CD4-positive, alpha-beta memory T cell (primary cell): ENCODE measurements at regions not wholly inside any gene's neighbourhood (a gene's known extent, or its start where the extent isn't known, plus 50 kb on each side); places are given as distances from the start of the nearest gene placed in this dataset.

Source experiments
- CTCF ChIA-PET: fragments of 350-600 bp; sonication (Branson Sonifier 250); formaldehyde crosslinking; loops from one replicate; lab custom pipeline; 2021; ENCODE audit warnings: inconsistent platforms; ENCODE audit not compliant: partially characterized antibody; lab: Charles Lee
- POLR2A ChIA-PET: fragments of 350-600 bp; sonication (Branson Sonifier 250); formaldehyde crosslinking; loops from one replicate; lab custom pipeline; 2021; ENCODE audit not compliant: partially characterized antibody; lab: Charles Lee
- DNase-seq, 5 donors: peaks; one replicate each; pipeline versions ENCODE4 v3.0.0 to v3.0.0-alpha.2; 2020 to 2022; ENCODE audit warnings: mixed read lengths in 1 of 5
- H3K27ac ChIP-seq: one replicate; pipeline ENCODE4 v1.7.0; 2013; ENCODE audit warnings: low read depth, low read length
- H3K27me3 ChIP-seq: 2 replicates; pipeline ENCODE4 v1.7.0; 2013; ENCODE audit warnings: mild to moderate bottlenecking, low read length, moderate library complexity; ENCODE audit not compliant: insufficient read depth
- H3K36me3 ChIP-seq: 2 replicates; pipeline ENCODE4 v1.7.0; 2013; ENCODE audit warnings: mild to moderate bottlenecking, low read length, moderate library complexity; ENCODE audit not compliant: insufficient read depth
- H3K4me1 ChIP-seq: 2 replicates; pipeline ENCODE4 v1.7.0; 2013; ENCODE audit warnings: mild to moderate bottlenecking, low read length, moderate library complexity; ENCODE audit not compliant: insufficient read depth
- H3K4me3 ChIP-seq, 2 donors: one replicate each; pipeline ENCODE4 v1.7.0; 2013; ENCODE audit warnings: low read length in 2 of 2, mild to moderate bottlenecking in 1 of 2
- H3K9me3 ChIP-seq, 2 donors: one replicate each; pipeline ENCODE4 v1.7.0; 2013; ENCODE audit warnings: low read length in 2 of 2, control low read depth in 1 of 2; ENCODE audit not compliant: control insufficient read depth in 1 of 2
- H3K27ac Mint-ChIP-seq, 7 donors: one replicate each; pipeline ENCODE4 v1.8.0; 2020 to 2021; ENCODE audit warnings: mixed read lengths in 7 of 7, mild to moderate bottlenecking in 6 of 7, inconsistent platforms in 3 of 7, moderate library complexity in 3 of 7
- H3K27me3 Mint-ChIP-seq, 2 donors: one replicate each; pipeline ENCODE4 v1.8.0; 2020 to 2021; ENCODE audit warnings: mixed read lengths in 2 of 2
- H3K36me3 Mint-ChIP-seq, 2 donors: one replicate each; pipeline ENCODE4 v1.8.0; 2020 to 2021; ENCODE audit warnings: mixed read lengths in 2 of 2, inconsistent platforms in 1 of 2, mild to moderate bottlenecking in 1 of 2
- H3K4me1 Mint-ChIP-seq, 4 donors: one replicate each; pipeline ENCODE4 v1.8.0; 2020 to 2021; ENCODE audit warnings: mixed read lengths in 4 of 4, mild to moderate bottlenecking in 1 of 4
- H3K4me3 Mint-ChIP-seq, 8 donors: one replicate each; pipeline ENCODE4 v1.8.0; 2020 to 2021; ENCODE audit warnings: mixed read lengths in 8 of 8, mild to moderate bottlenecking in 7 of 8, moderate library complexity in 6 of 8, inconsistent platforms in 3 of 8
- H3K9me3 Mint-ChIP-seq, 8 donors: one replicate each; pipeline ENCODE4 v1.8.0; 2020 to 2021; ENCODE audit warnings: mixed read lengths in 8 of 8, mild to moderate bottlenecking in 5 of 8, inconsistent platforms in 3 of 8, moderate library complexity in 1 of 8
- intact Hi-C: fragments of 100-400 bp; cut with micrococcal nuclease; formaldehyde crosslinking; loops from one replicate; pipeline ENCODE4 v1.15.1; 2023

DNA sequence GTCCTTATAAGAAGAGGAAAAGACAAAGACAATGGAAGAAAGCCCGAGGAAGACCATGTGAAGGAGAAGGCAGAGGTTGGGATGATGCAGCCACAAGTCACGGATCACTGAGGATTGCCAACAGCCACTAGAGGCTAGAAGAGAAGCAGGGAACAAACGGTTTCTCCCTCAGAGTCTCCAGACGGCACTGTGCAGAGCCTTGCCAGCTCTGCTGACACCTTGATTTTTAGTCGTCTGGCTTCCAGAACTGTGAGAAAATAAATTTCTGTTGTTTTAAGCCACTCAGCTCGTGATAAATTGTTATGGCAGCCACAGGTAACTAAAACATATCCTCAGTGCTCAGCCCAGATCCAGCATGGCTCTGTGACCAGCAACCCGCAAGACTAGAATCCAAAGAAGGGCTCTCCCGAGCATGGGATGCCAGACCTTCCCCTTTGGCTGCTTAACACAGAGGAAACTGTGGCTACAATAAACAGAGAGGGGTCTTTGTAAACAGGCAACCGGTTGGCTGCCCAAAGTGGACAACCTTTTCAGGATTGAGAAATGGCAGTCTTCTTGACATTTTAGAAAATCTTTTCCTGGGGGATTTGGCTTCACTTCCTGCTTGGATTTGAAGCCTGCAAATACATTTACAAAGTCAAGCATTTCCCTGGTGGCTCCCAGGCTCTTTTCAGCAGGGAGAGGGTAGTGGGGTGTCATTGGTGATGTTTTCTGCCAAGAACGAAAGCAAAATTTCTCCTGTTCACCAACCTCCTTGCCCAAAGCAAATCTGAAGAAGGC, 88.7 kb upstream of the ADPGK start:
- Mint-ChIP-seq H3K36me3 (no peaks in the 10 kb centered on the region), H3K4me1 (peaks cover 0 to 1% (median 0%) of the 10 kb centered on the region in 4 donors), H3K9me3 (peaks cover 0 to 3% (median 0%) of the 10 kb centered on the region in 8 donors), H3K27ac (peak overlapping the region in 1 of 7 donors; percentile 20), H3K27me3 (peaks cover 1 to 6% of the 10 kb centered on the region in 2 donors), H3K4me3 (no peak overlapping the region)
- no peaks in the 10 kb centered on the region for H3K27me3 ChIP-seq
- H3K4me3 ChIP-seq = no peak overlapping the region
- ChIA-PET CTCF (no interaction called here), POLR2A (no interaction called here)
- no peaks in the 10 kb centered on the region for H3K9me3 ChIP-seq
- H3K4me1 ChIP-seq = no peaks in the 10 kb centered on the region
- H3K27ac ChIP-seq = no peak overlapping the region
- DNase-seq = no peak
- intact Hi-C loops = no loop called here
- H3K36me3 ChIP-seq = no peaks in the 10 kb centered on the region

DNA sequence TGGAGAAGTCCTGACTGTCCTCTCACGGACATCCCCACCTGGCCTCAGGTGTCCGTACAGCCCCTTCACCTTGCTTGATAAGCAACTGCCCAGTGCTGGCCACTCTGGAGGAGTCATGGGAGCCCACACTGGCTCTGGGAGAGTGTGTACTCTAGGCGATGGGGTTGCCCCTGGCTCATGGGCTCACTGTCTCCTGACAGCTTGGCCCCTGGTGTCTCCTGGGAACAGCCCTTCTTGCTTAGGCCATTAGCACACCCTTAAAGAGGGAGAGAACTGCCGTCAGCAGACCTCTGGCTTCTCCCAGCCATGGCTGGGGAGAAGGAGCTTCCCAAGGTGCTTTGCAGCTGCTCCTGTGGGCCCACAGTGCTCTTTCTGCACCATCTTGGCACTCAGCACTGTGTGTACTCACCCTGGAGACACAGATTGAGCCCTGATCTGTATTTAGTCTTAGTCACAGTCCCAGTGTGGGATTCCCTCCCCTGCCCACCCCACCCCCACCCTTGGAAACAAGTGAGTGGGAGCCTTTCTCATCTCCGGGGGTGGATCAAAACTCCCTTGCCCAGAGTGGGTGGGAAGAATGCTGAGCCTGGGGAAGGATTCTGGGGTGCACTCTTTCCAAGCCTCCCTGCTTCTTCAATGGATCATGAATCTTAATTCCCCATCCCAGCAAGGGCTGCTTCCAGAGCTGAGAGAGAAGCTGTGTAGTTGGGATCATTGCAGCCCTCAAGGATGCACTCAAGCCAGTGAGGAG, 83.5 kb upstream of the ADPGK start:
- no peaks in the 10 kb centered on the region for H3K4me1 ChIP-seq
- no peaks in the 10 kb centered on the region for H3K36me3 Mint-ChIP-seq
- no peaks in the 10 kb centered on the region for H3K9me3 Mint-ChIP-seq
- intact Hi-C loops = no loop called here
- H3K4me3 Mint-ChIP-seq = no peak overlapping the region
- H3K27me3 Mint-ChIP-seq = peaks cover 4 to 7% of the 10 kb centered on the region in 2 donors
- no peak overlapping the region for H3K27ac ChIP-seq
- ChIA-PET POLR2A (no interaction called here), CTCF (no interaction called here)
- H3K4me3 ChIP-seq = no peak overlapping the region
- H3K4me1 Mint-ChIP-seq = no peaks in the 10 kb centered on the region
- no peaks in the 10 kb centered on the region for H3K36me3 ChIP-seq
- H3K27me3 ChIP-seq = no peaks in the 10 kb centered on the region
- no peak for DNase-seq
- H3K9me3 ChIP-seq = no peaks in the 10 kb centered on the region
- no peak overlapping the region for H3K27ac Mint-ChIP-seq

DNA sequence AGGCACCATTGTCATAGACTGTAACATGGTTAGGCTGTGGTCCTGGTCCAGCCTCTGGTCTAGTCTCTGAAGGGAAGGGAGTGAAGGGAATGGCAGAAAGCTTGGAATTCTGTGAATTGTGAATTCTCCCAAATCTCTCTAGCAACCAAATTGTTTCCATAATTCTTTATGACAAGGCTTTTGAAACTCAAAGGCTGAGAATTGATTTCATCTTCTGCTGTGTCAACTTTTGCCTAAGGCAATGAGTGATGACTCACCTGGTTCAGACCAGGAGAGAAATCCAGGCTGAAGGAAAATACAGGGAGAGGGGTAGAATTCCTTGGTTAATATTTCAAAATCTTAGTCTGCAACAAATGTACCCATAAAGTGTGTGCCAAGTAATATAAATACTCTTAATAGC, 82.6 kb upstream of the ADPGK start:
- H3K4me1 Mint-ChIP-seq = no peaks in the 10 kb centered on the region
- no peak overlapping the region for H3K27ac Mint-ChIP-seq
- no peaks in the 10 kb centered on the region for H3K36me3 Mint-ChIP-seq
- H3K9me3 ChIP-seq = no peaks in the 10 kb centered on the region
- no peaks in the 10 kb centered on the region for H3K27me3 ChIP-seq
- no peaks in the 10 kb centered on the region for H3K36me3 ChIP-seq
- no peaks in the 10 kb centered on the region for H3K4me1 ChIP-seq
- no peak overlapping the region for H3K4me3 Mint-ChIP-seq
- H3K27ac ChIP-seq = no peak overlapping the region
- H3K9me3 Mint-ChIP-seq = no peaks in the 10 kb centered on the region
- POLR2A ChIA-PET = no interaction called here
- no peak overlapping the region for H3K4me3 ChIP-seq
- H3K27me3 Mint-ChIP-seq = peaks cover 7 to 8% of the 10 kb centered on the region in 2 donors
- no peak for DNase-seq
- CTCF ChIA-PET = no interaction called here
- intact Hi-C loops = no loop called here

DNA sequence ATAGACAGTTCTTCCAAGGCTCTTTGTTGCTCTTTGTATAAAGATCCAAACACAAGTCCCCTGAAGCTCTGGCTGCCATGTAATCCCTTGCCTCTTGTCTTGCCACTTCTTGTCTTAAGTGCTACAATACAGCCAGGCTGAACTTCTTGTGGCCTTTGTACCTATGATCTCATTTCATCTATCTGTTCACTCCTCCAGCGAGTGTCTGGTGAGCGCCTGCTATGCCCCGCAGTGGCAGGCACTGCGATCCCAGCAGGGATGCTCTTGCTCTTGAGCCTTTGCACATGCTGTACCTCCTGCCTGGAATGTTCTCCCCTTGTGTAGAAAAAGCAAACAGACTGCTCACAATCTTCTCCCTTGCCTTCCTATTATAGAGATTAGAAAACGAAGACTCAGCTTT, 81.9 kb upstream of the ADPGK start:
- no peaks in the 10 kb centered on the region for H3K4me1 Mint-ChIP-seq

DNA sequence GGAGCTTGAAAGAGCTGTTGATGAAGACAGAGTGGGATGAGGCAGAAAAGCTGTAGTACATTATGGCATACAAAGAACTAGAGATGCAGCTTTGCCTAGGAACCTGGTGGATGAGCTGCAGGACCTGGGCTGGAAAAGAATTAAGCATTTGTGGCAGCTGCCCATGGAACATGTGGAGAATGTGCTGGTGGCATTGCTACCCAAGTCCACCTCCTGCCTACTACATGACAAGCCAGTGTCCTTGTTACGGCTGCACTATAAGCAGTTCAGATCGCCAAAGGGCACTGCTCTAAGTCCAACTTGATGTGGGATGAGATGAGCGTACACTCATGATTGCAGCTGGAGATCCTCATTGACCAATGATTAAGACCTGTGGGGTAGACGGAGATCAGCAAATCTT, 81.1 kb upstream of the ADPGK start:
- H3K27me3 Mint-ChIP-seq = peaks cover 8% of the 10 kb centered on the region in 2 donors

More for the DNA sequence above, 81.9 kb upstream of the ADPGK start:
- ChIA-PET POLR2A (no interaction called here), CTCF (no interaction called here)
- H3K9me3 ChIP-seq = no peaks in the 10 kb centered on the region
- no peak for DNase-seq
- H3K4me3 Mint-ChIP-seq = no peak overlapping the region
- intact Hi-C loops = no loop called here
- no peaks in the 10 kb centered on the region for H3K4me1 ChIP-seq
- no peak overlapping the region for H3K27ac ChIP-seq
- no peak overlapping the region for H3K4me3 ChIP-seq
- H3K36me3 Mint-ChIP-seq = no peaks in the 10 kb centered on the region
- H3K27ac Mint-ChIP-seq = no peak overlapping the region
- peaks cover 8% of the 10 kb centered on the region in 2 donors for H3K27me3 Mint-ChIP-seq
- no peaks in the 10 kb centered on the region for H3K27me3 ChIP-seq
- no peaks in the 10 kb centered on the region for H3K36me3 ChIP-seq
- H3K9me3 Mint-ChIP-seq = peaks cover 0 to 2% (median 0%) of the 10 kb centered on the region in 8 donors

GRCh38 chr15:72861354-72861910, 77.9 kb upstream of the ADPGK start:
- intact Hi-C loops = no loop called here

More for the DNA sequence above, 81.1 kb upstream of the ADPGK start:
- Histone ChIP-seq H3K36me3 (no peaks in the 10 kb centered on the region), H3K4me1 (no peaks in the 10 kb centered on the region), H3K27me3 (no peaks in the 10 kb centered on the region), H3K27ac (no peak overlapping the region), H3K4me3 (no peak overlapping the region), H3K9me3 (no peaks in the 10 kb centered on the region)
- Mint-ChIP-seq H3K9me3 (peaks cover 0 to 2% (median 0%) of the 10 kb centered on the region in 8 donors), H3K27ac (no peak overlapping the region), H3K4me1 (no peaks in the 10 kb centered on the region), H3K36me3 (no peaks in the 10 kb centered on the region), H3K4me3 (no peak overlapping the region)
- POLR2A ChIA-PET = no interaction called here
- intact Hi-C loops = no loop called here
- DNase-seq = no peak
- CTCF ChIA-PET = no interaction called here

DNA sequence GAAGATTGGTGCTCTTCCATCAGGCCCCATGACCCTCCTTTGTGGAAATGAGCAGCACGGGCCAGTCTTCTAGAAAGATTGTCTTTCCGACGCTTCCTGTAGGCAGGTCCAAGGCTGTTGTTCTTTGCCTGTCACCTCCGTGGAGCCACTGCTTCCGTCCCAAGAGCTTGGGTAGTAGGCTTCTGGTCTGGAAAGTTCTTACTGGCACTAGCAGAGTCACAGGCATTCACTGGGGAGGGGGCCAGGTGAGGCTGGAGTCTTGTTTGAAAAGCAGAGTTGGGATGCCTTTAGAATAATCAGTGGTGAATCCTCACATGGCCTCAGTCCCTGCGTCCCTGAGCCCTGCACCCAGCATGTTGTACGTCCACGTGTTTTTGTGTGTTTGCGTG, 76.2 kb upstream of the ADPGK start:
- Histone ChIP-seq H3K27me3 (no peaks in the 10 kb centered on the region), H3K36me3 (no peaks in the 10 kb centered on the region), H3K4me1 (no peaks in the 10 kb centered on the region), H3K9me3 (no peaks in the 10 kb centered on the region), H3K4me3 (no peak overlapping the region), H3K27ac (no peak overlapping the region)
- Mint-ChIP-seq H3K36me3 (no peaks in the 10 kb centered on the region), H3K27ac (no peak overlapping the region), H3K4me1 (no peaks in the 10 kb centered on the region), H3K27me3 (peaks cover 6 to 10% of the 10 kb centered on the region in 2 donors), H3K4me3 (no peak overlapping the region), H3K9me3 (peaks cover 0 to 2% (median 0%) of the 10 kb centered on the region in 8 donors)
- CTCF ChIA-PET = no interaction called here
- intact Hi-C loops = no loop called here
- DNase-seq = no peak
- POLR2A ChIA-PET = no interaction called here

More at GRCh38 chr15:72861354-72861910, 77.9 kb upstream of the ADPGK start:
- Mint-ChIP-seq H3K27ac (no peak overlapping the region), H3K4me1 (no peaks in the 10 kb centered on the region), H3K36me3 (no peaks in the 10 kb centered on the region), H3K4me3 (no peak overlapping the region), H3K9me3 (peaks cover 0 to 2% (median 0%) of the 10 kb centered on the region in 8 donors), H3K27me3 (peaks cover 4 to 5% of the 10 kb centered on the region in 2 donors)
- H3K27ac ChIP-seq = no peak overlapping the region
- ChIA-PET POLR2A (no interaction called here), CTCF (no interaction called here)
- no peaks in the 10 kb centered on the region for H3K4me1 ChIP-seq
- no peaks in the 10 kb centered on the region for H3K27me3 ChIP-seq
- H3K9me3 ChIP-seq = no peaks in the 10 kb centered on the region
- no peak for DNase-seq
- H3K4me3 ChIP-seq = no peak overlapping the region
- no peaks in the 10 kb centered on the region for H3K36me3 ChIP-seq
